GM19467 (cell line): ENCODE measurements at regions not wholly inside any gene's neighbourhood (a gene's known extent, or its start where the extent isn't known, plus 50 kb on each side); places are given as distances from the start of the nearest gene placed in this dataset.
A peak's percentile ranks its signal among the peaks of the same experiment; 100 is the strongest.
"Not testable (repeated sequence)": the region's sequence is repeated elsewhere in the genome, so short reads cannot be mapped to it uniquely, and the experiment has no call there.

Experiments
- ATAC-seq: cut with Tn5 transposase; IDR thresholded peaks from one replicate; pipeline ENCODE4 v1.9.1; 2021; ENCODE audit warnings: mild to moderate bottlenecking, moderate library complexity; ENCODE audit not compliant: unreplicated experiment

- ATAC-seq, result no peak
Measured at GRCh38 chr10:64626924-64627323, 1105.7 kb downstream of the REEP3 start.

- ATAC-seq, result no peak
Measured at GRCh38 chr10:64630534-64630933, 1109.3 kb downstream of the REEP3 start.

GRCh38 chr10:64635906-64636305 is 1114.7 kb downstream of the REEP3 start:
- no peak for ATAC-seq

GRCh38 chr10:64636461-64636860 is 1115.3 kb downstream of the REEP3 start:
- ATAC-seq, result no peak

GRCh38 chr10:64637939-64638338 is 1116.7 kb downstream of the REEP3 start:
- no peak for ATAC-seq

GRCh38 chr10:64648915-64649314 is 1127.7 kb downstream of the REEP3 start:
- ATAC-seq, result no peak

- ATAC-seq, result no peak
Measured at GRCh38 chr10:64658528-64658927, 1137.3 kb downstream of the REEP3 start.

- ATAC-seq, result no peak
Measured at GRCh38 chr10:64659311-64659710, 1138.1 kb downstream of the REEP3 start.

GRCh38 chr10:64682043-64682442 is 1160.8 kb downstream of the REEP3 start:
- ATAC-seq, result no peak

- no peak for ATAC-seq
Measured at GRCh38 chr10:64690194-64690593, 1169.0 kb downstream of the REEP3 start.

GRCh38 chr10:64699244-64699643 is 1178.0 kb downstream of the REEP3 start:
- no peak for ATAC-seq

GRCh38 chr10:64702086-64702485 is 1180.9 kb downstream of the REEP3 start:
- not testable (repeated sequence) for ATAC-seq

- ATAC-seq, result no peak
Measured at GRCh38 chr10:64708884-64709681, 1187.9 kb downstream of the REEP3 start.

- ATAC-seq, result no peak
Measured at GRCh38 chr10:64726466-64726865, 1205.3 kb downstream of the REEP3 start.

- ATAC-seq, result no peak
Measured at GRCh38 chr10:64731016-64731415, 1209.8 kb downstream of the REEP3 start.

GRCh38 chr10:64732372-64732957 is 1211.3 kb downstream of the REEP3 start:
- no peak for ATAC-seq

GRCh38 chr10:64733980-64734379 is 1212.8 kb downstream of the REEP3 start:
- ATAC-seq, result peak; percentile 52

GRCh38 chr10:64738462-64738861 is 1217.3 kb downstream of the REEP3 start:
- ATAC-seq, result no peak

- no peak for ATAC-seq
Measured at GRCh38 chr10:64745565-64745964, 1224.4 kb downstream of the REEP3 start.

GRCh38 chr10:64750672-64751071 is 1229.5 kb downstream of the REEP3 start:
- no peak for ATAC-seq

- no peak for ATAC-seq
Measured at GRCh38 chr10:64753516-64753915, 1232.3 kb downstream of the REEP3 start.

- no peak for ATAC-seq
Measured at GRCh38 chr10:64760371-64760770, 1239.2 kb downstream of the REEP3 start.

- ATAC-seq, result no peak
Measured at GRCh38 chr10:64762861-64763260, 1241.7 kb downstream of the REEP3 start.
